ENCODE measurements at regions not wholly inside any gene's neighbourhood (a gene's known extent, or its start where the extent isn't known, plus 50 kb on each side); places are given as distances from the start of the nearest gene placed in this dataset.

DNA sequence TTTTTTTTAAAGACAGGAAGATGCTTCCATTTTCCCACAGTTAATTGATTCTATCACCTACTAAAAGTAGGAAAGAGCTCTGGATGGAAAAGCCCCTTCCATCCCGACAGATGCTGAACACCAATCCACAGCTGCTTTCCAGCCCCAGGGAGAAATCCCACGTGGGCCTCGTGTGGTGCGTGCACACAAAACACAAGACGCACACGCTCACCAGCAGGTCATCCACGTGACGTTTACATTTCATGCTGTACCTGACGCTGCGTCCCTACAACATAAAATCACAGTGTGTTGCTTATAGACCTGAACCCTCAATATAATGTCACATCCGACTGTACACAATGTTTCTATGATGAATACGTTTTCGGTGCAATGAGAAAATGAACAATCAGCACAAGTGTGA, 50.2 kb upstream of the DACT2 start:
- TF ChIP-seq, protein P1, sequence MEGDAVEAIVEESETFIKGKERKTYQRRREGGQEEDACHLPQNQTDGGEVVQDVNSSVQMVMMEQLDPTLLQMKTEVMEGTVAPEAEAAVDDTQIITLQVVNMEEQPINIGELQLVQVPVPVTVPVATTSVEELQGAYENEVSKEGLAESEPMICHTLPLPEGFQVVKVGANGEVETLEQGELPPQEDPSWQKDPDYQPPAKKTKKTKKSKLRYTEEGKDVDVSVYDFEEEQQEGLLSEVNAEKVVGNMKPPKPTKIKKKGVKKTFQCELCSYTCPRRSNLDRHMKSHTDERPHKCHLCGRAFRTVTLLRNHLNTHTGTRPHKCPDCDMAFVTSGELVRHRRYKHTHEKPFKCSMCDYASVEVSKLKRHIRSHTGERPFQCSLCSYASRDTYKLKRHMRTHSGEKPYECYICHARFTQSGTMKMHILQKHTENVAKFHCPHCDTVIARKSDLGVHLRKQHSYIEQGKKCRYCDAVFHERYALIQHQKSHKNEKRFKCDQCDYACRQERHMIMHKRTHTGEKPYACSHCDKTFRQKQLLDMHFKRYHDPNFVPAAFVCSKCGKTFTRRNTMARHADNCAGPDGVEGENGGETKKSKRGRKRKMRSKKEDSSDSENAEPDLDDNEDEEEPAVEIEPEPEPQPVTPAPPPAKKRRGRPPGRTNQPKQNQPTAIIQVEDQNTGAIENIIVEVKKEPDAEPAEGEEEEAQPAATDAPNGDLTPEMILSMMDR (conservative IDR thresholded peaks at IDR 0.05; ENCODE audit: low read length) = no peak
- no peak for TF ChIP-seq EZH2phosphoT487 (IDR thresholded peaks at IDR 0.05; ENCODE audit: borderline replicate concordance)

Measured in Loucy (cell line).